SK-N-SH (cell line): ENCODE measurements at regions not wholly inside any gene's neighbourhood (a gene's known extent, or its start where the extent isn't known, plus 50 kb on each side); places are given as distances from the start of the nearest gene placed in this dataset.
"Not testable (repeated sequence)": the region's sequence is repeated elsewhere in the genome, so short reads cannot be mapped to it uniquely, and the experiment has no call there.

Experiments
- CTCF ChIA-PET: fragments of 300-600, 350-600 bp; formaldehyde crosslinking; extraction: SDS; loops from one replicate; lab custom pipeline; 2021; lab: Yijun Ruan, JAX
- POLR2A ChIA-PET: fragments of 350-600 bp; sonication (Branson Sonifier 250); formaldehyde crosslinking; extraction: SDS; loops from one replicate; lab custom pipeline; 2020; ENCODE audit warnings: antibody characterized with exemption, inconsistent platforms; lab: Yijun Ruan, JAX
- DNase-seq: peaks from one replicate; pipeline ENCODE4 v3.0.0; 2012
- H2AFZ ChIP-seq: fragments of 200-600 bp; sonication (generic); 2 replicates; pipeline ENCODE4 v1.8.1; 2016; ENCODE audit warnings: antibody characterized with exemption, mild to moderate bottlenecking, low read depth
- H3F3A ChIP-seq: fragments of 200-600 bp; sonication (generic); replicated peaks from 2 replicates; pipeline ENCODE3; 2016; ENCODE audit warnings: antibody characterized with exemption, mild to moderate bottlenecking; ENCODE audit not compliant: insufficient read depth
- H3K27ac ChIP-seq, 2 experiments: fragments of 200-500 bp in 1 of 2; fragments of 200-600 bp in 1 of 2; sonication (Bioruptor generic) in 1 of 2; sonication (generic), shearing (Covaris generic) in 1 of 2; 2 replicates each; pipeline versions ENCODE4 v1.5.1 to v1.6.1; 2014 to 2016; ENCODE audit warnings: low read depth in 2 of 2, inconsistent platforms in 1 of 2, low read length in 1 of 2, mild to moderate bottlenecking in 1 of 2, mixed read lengths in 1 of 2
- H3K27me3 ChIP-seq: fragments of 200-600 bp; sonication (generic), shearing (Covaris generic); 2 replicates; pipeline ENCODE4 v1.6.1; 2016; ENCODE audit warnings: mixed run types; ENCODE audit not compliant: insufficient read depth
- H3K36me3 ChIP-seq, 2 experiments: fragments of 200-500 bp in 1 of 2; fragments of 200-600 bp in 1 of 2; sonication (Bioruptor generic) in 1 of 2; sonication (generic) in 1 of 2; replicated peaks in 1 of 2; 2 replicates each; pipeline versions ENCODE3 to v1.5.1; 2014 to 2016; ENCODE audit warnings: low read length in 1 of 2, mild to moderate bottlenecking in 1 of 2; ENCODE audit not compliant: insufficient read depth in 2 of 2, control insufficient read depth in 1 of 2
- H3K4me1 ChIP-seq, 2 experiments: fragments of 200-500 bp in 1 of 2; fragments of 200-600 bp in 1 of 2; sonication (Bioruptor generic) in 1 of 2; sonication (generic), shearing (Covaris generic) in 1 of 2; 2 replicates each; pipeline versions ENCODE4 v1.5.1 to v1.6.1; 2014 to 2016; ENCODE audit warnings: low read depth in 1 of 2, low read length in 1 of 2, mixed run types in 1 of 2; ENCODE audit not compliant: insufficient read depth in 2 of 2, control insufficient read depth in 1 of 2
- H3K4me2 ChIP-seq: fragments of 200-600 bp; sonication (generic), shearing (Covaris generic); 2 replicates; pipeline ENCODE4 v1.6.1; 2017; ENCODE audit warnings: mixed run types
- H3K4me3 ChIP-seq, 2 experiments: fragments of 200-500 bp in 1 of 2; fragments of 200-600 bp in 1 of 2; sonication (Bioruptor generic) in 1 of 2; sonication (generic), shearing (Covaris generic) in 1 of 2; 2 replicates each; pipeline versions ENCODE4 v1.5.1 to v1.8.1; 2014 to 2016; ENCODE audit warnings: low read depth in 2 of 2, inconsistent platforms in 1 of 2, low read length in 1 of 2, mild to moderate bottlenecking in 1 of 2, mixed read lengths in 1 of 2, moderate library complexity in 1 of 2
- H3K79me2 ChIP-seq: fragments of 200-600 bp; sonication (generic); 2 replicates; pipeline ENCODE4 v1.8.1; 2017; ENCODE audit warnings: mild to moderate bottlenecking; ENCODE audit not compliant: insufficient read depth
- H3K9ac ChIP-seq: fragments of 200-600 bp; sonication (generic); 2 replicates; pipeline ENCODE4 v1.6.1; 2017; ENCODE audit warnings: mixed run types
- H3K9me2 ChIP-seq: fragments of 200-600 bp; sonication (generic); 2 replicates; pipeline ENCODE4 v1.6.1; 2017; ENCODE audit warnings: mixed run types
- H3K9me3 ChIP-seq: fragments of 200-600 bp; sonication (generic); 2 replicates; pipeline ENCODE4 v1.6.1; 2017; ENCODE audit warnings: mixed run types, mild to moderate bottlenecking, moderate library complexity
- H4K20me1 ChIP-seq: fragments of 200-600 bp; sonication (generic); 2 replicates; pipeline ENCODE4 v1.6.1; 2017; ENCODE audit warnings: mild to moderate bottlenecking, mixed run types; ENCODE audit not compliant: insufficient read depth
- CHD2 ChIP-seq: fragments of 150-350 bp; IDR thresholded peaks from 2 replicates; pipeline ENCODE4 v1.6.1; 2018; ENCODE audit warnings: low read length; ENCODE audit not compliant: partially characterized antibody
- EP300 ChIP-seq, 2 experiments: IDR thresholded peaks; 2 replicates each; pipeline versions ENCODE4 v1.4.0 to v1.6.1; 2012; ENCODE audit warnings: borderline replicate concordance in 1 of 2, low read depth in 1 of 2, low read length in 1 of 2
- EZH2phosphoT487 ChIP-seq: fragments of 200-600 bp; sonication (generic); IDR thresholded peaks from 2 replicates; pipeline ENCODE4 v1.6.1; 2017; ENCODE audit warnings: low read depth, mixed run types, mild to moderate bottlenecking, antibody characterized with exemption, moderate library complexity, borderline replicate concordance
- FOXJ3 ChIP-seq: sonication (generic); formaldehyde crosslinking; IDR thresholded peaks from 2 replicates; pipeline ENCODE4 v1.5.1; 2020; ENCODE audit warnings: mild to moderate bottlenecking, missing genetic modification reagents
- GABPA ChIP-seq: IDR thresholded peaks from 2 replicates; pipeline ENCODE4 v1.4.0; 2012; ENCODE audit warnings: low read depth, mild to moderate bottlenecking
- IRF3 ChIP-seq: fragments of 150-350 bp; IDR thresholded peaks from 2 replicates; pipeline ENCODE4 v1.6.1; 2016; ENCODE audit warnings: mild to moderate bottlenecking, low read depth, low read length
- POLR2AphosphoS5 ChIP-seq: IDR thresholded peaks from 2 replicates; pipeline ENCODE4 v1.6.1; 2012; ENCODE audit warnings: low read depth, low read length
- RAD21 ChIP-seq: IDR thresholded peaks from 2 replicates; pipeline ENCODE4 v1.6.1; 2012; ENCODE audit warnings: mild to moderate bottlenecking, low read length
- RFX5 ChIP-seq: IDR thresholded peaks from 2 replicates; pipeline ENCODE4 v1.6.1; 2012; ENCODE audit warnings: mild to moderate bottlenecking, improper control_type of control experiment, low read length
- RXRA ChIP-seq: IDR thresholded peaks from 2 replicates; pipeline ENCODE4 v1.4.0; 2012; ENCODE audit warnings: low read depth, mild to moderate bottlenecking, borderline replicate concordance
- SIN3A ChIP-seq: IDR thresholded peaks from 2 replicates; pipeline ENCODE4 v1.6.1; 2012; ENCODE audit warnings: low read depth, mild to moderate bottlenecking, low read length, moderate library complexity, borderline replicate concordance
- SMC3 ChIP-seq: IDR thresholded peaks from 2 replicates; pipeline ENCODE4 v1.6.1; 2012; ENCODE audit warnings: low read depth, low read length, improper control_type of control experiment
- TEAD4 ChIP-seq: IDR thresholded peaks from 2 replicates; pipeline ENCODE4 v1.4.0; 2012; ENCODE audit warnings: mild to moderate bottlenecking, borderline replicate concordance; ENCODE audit not compliant: insufficient read depth
- YY1 ChIP-seq: IDR thresholded peaks from 2 replicates; pipeline ENCODE4 v1.4.0; 2012; ENCODE audit warnings: low read depth, mild to moderate bottlenecking
- WGBS: methylation state at CpG from one replicate; pipeline ENCODE4 v1.1.6; 2017; ENCODE audit warnings: low lambda C conversion rate; 5-methylcytosine and 5-hydroxymethylcytosine counted together
- TF ChIP-seq, protein P1 (sequence below): IDR thresholded peaks from 2 replicates; pipeline ENCODE4 v1.4.0; 2012; ENCODE audit warnings: low read depth, borderline replicate concordance
- TF ChIP-seq, protein P2 (sequence below): fragments of 150-350 bp; IDR thresholded peaks from 2 replicates; pipeline ENCODE4 v1.6.1; 2017; ENCODE audit warnings: antibody characterized with exemption, low read length, low read depth, borderline replicate concordance

DNA sequence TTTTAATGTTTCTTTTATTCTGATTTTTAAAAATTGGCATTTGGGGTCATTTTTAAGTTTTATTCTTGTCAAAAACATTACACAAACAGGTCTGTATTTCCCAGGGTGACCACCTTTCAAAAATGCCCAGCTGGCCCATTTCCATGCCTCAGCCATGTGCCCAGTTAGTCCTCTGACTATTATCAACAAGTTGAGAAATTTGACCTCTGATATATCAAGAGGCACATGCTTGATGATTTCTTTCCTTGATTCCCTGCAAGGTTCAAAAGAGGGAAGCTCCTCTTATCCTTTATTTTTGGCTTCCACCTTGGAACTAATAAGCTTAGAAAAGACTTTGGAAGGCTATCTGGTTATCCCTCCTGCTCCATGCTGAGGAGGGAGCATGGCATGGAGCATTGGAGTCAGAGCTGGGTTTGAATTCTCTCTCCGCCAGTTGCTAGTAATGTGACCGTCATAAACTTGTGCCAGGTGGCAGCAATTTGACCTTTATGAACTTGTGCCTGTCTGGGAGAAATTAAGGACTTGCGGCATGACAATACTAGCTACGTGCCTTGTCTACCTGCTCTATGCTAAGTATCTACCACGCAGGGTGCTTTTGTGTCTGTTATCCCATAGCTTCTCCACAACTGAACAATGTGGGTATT lies 122.4 kb upstream of the SLC4A4 start (continued):
- TF ChIP-seq, protein P1, sequence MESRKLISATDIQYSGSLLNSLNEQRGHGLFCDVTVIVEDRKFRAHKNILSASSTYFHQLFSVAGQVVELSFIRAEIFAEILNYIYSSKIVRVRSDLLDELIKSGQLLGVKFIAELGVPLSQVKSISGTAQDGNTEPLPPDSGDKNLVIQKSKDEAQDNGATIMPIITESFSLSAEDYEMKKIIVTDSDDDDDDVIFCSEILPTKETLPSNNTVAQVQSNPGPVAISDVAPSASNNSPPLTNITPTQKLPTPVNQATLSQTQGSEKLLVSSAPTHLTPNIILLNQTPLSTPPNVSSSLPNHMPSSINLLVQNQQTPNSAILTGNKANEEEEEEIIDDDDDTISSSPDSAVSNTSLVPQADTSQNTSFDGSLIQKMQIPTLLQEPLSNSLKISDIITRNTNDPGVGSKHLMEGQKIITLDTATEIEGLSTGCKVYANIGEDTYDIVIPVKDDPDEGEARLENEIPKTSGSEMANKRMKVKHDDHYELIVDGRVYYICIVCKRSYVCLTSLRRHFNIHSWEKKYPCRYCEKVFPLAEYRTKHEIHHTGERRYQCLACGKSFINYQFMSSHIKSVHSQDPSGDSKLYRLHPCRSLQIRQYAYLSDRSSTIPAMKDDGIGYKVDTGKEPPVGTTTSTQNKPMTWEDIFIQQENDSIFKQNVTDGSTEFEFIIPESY, result no peak
- TF ChIP-seq RFX5 (no peak), POLR2AphosphoS5 (no peak), RAD21 (no peak)

DNA sequence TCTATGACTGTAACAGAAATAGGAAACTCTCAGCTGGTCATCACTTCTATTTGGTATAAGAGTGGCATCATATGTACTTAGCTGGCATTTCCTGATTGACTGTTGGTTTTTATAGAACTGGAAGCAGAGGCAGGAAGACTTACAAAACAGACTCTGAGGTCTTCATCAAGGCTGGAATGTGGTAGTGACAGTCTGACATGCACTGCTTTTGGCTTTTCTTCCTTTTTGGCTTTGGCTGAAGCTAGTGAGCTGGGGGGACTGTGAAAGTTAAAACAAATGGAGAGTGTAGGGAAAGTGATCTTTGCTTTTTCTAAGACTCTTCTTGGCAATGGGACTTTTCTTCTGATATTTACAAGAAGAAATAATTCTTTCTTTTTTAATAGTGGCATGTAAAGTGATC lies 121.1 kb upstream of the SLC4A4 start:
- no peak overlapping the region for H3K4me2 ChIP-seq
- no peak overlapping the region for H2AFZ ChIP-seq
- CTCF ChIA-PET, result interaction anchor here (1.5 to 2.5 kb wide), 3 partner anchors 11 to 33 kb away, joined by 3 to 11 read pairs (median 4); no protein-coding TSS in a partner anchor
- H3K4me3 ChIP-seq, result no peak overlapping the region
- no peaks in the 10 kb centered on the region for H3F3A ChIP-seq
- POLR2A ChIA-PET, result no interaction called here
- no peak overlapping the region for H3K9ac ChIP-seq
- H3K79me2 ChIP-seq, result no peaks in the 10 kb centered on the region
- TF ChIP-seq GABPA, result no peak
- TF ChIP-seq EP300 (IDR thresholded peaks at IDR 0.05; ENCODE audit: borderline replicate concordance in 1 of 2, low read depth in 1 of 2, low read length in 1 of 2), result no peak
- no peak for TF ChIP-seq POLR2AphosphoS5
- TF ChIP-seq CHD2, result no peak
- TF ChIP-seq FOXJ3, result no peak
- no peak for TF ChIP-seq IRF3
- no peak for TF ChIP-seq RXRA
- TF ChIP-seq, protein P2, sequence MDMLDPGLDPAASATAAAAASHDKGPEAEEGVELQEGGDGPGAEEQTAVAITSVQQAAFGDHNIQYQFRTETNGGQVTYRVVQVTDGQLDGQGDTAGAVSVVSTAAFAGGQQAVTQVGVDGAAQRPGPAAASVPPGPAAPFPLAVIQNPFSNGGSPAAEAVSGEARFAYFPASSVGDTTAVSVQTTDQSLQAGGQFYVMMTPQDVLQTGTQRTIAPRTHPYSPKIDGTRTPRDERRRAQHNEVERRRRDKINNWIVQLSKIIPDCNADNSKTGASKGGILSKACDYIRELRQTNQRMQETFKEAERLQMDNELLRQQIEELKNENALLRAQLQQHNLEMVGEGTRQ, result no peak
- TF ChIP-seq SIN3A, result no peak
- no peak for TF ChIP-seq YY1
- TF ChIP-seq RFX5, result no peak
- TF ChIP-seq EZH2phosphoT487, result no peak
- TF ChIP-seq TEAD4, result no peak
- no peak for TF ChIP-seq SMC3
- H3K9me3 ChIP-seq, result no peaks in the 10 kb centered on the region
- H3K4me1 ChIP-seq, result no peaks in the 10 kb centered on the region
- H3K27me3 ChIP-seq, result peaks cover 16% of the 10 kb centered on the region
- H3K27ac ChIP-seq, result no peak overlapping the region
- no peaks in the 10 kb centered on the region for H3K36me3 ChIP-seq
- no peak for DNase-seq
- H4K20me1 ChIP-seq, result no peaks in the 10 kb centered on the region
- H3K9me2 ChIP-seq, result no peaks in the 10 kb centered on the region

GRCh38 chr4:71220848-71221247 lies 118.0 kb upstream of the SLC4A4 start:
- H3K9ac ChIP-seq, H3K79me2 ChIP-seq, CTCF ChIA-PET, DNase-seq, POLR2A ChIA-PET, H3F3A ChIP-seq, H3K4me1 ChIP-seq, H3K4me3 ChIP-seq, H3K9me2 ChIP-seq, H3K27me3 ChIP-seq, H3K9me3 ChIP-seq, H2AFZ ChIP-seq, H3K27ac ChIP-seq, H3K36me3 ChIP-seq, H3K4me2 ChIP-seq, H4K20me1 ChIP-seq: not testable (repeated sequence)
- WGBS, result 10% methylated on average over 4 of the region's 4 CpGs
